A549 (cell line): ENCODE measurements at regions not wholly inside any gene's neighbourhood (a gene's known extent, or its start where the extent isn't known, plus 50 kb on each side); places are given as distances from the start of the nearest gene placed in this dataset.

Source experiments
- ATAC-seq, 2 experiments: fragments of 200-7000 bp in 1 of 2; fragments of >200 bp in 1 of 2; cut with Nextera tagmentation in 1 of 2; cut with Tn5 transposase in 1 of 2; 3 replicates each; pipeline versions ENCODE4 v1.8.0 to v1.9.1; 2018 to 2020; ENCODE audit warnings: mild to moderate bottlenecking in 1 of 2, moderate library complexity in 1 of 2
- CTCF ChIA-PET: fragments of 300-600 bp; sonication (Branson Sonifier 250); formaldehyde crosslinking; extraction: SDS; loops from one replicate; lab custom pipeline; 2021; ENCODE audit warnings: antibody characterized with exemption, inconsistent platforms; lab: Yijun Ruan, JAX
- POLR2A ChIA-PET: fragments of 350-600 bp; formaldehyde crosslinking; extraction: SDS; loops from one replicate; lab custom pipeline; 2021; ENCODE audit warnings: antibody characterized with exemption, inconsistent platforms; lab: Yijun Ruan, JAX
- DNase-seq, 2 experiments: peaks; one replicate each; pipeline versions ENCODE4 v3.0.0 to v3.0.0-alpha.2; 2011 to 2016; ENCODE audit warnings: low read depth in 1 of 2, low spot score in 1 of 2
- FAIRE-seq: peaks from 2 replicates; lab custom pipeline; 2011; peaks lifted over from hg19 to GRCh38; lab: Jason Lieb, UNC
- H3K27ac ChIP-seq, 2 experiments: fragments of >200 bp; sonication (Bioruptor Twin); formaldehyde crosslinking; 3 replicates each; pipeline ENCODE4 v1.5.1; 2016 to 2017
- H3K4me1 ChIP-seq: fragments of >200 bp; sonication (Bioruptor Twin); formaldehyde crosslinking; 3 replicates; pipeline ENCODE4 v1.6.1; 2016
- H3K4me2 ChIP-seq: fragments of >200 bp; sonication (Bioruptor Twin); formaldehyde crosslinking; 3 replicates; pipeline ENCODE4 v1.6.1; 2016
- H3K4me3 ChIP-seq: fragments of >200 bp; sonication (Bioruptor Twin); formaldehyde crosslinking; 3 replicates; pipeline ENCODE4 v1.5.1; 2016
- H3K9me3 ChIP-seq: fragments of >200 bp; sonication (Bioruptor Twin); formaldehyde crosslinking; 3 replicates; pipeline ENCODE4 v1.6.1; 2016
- ATOH8 ChIP-seq: fragments of 250-450 bp; sonication (Bioruptor Pico); IDR thresholded peaks from 2 replicates; pipeline ENCODE4 v1.5.0; 2020; ENCODE audit warnings: low read depth, mild to moderate bottlenecking, moderate library complexity
- CEBPB ChIP-seq, 2 experiments: fragments of >200 bp in 1 of 2; sonication (Bioruptor Twin) in 1 of 2; formaldehyde crosslinking in 1 of 2; IDR thresholded peaks; 2 replicates each; pipeline ENCODE4 v1.6.1; 2012 to 2016
- CHD2 ChIP-seq: fragments of 150-350 bp; IDR thresholded peaks from 2 replicates; pipeline ENCODE4 v1.6.1; 2014; ENCODE audit warnings: low read length; ENCODE audit not compliant: partially characterized antibody
- CHD4 ChIP-seq: fragments of 200-600 bp; sonication (generic); IDR thresholded peaks from 2 replicates; pipeline ENCODE4 v1.6.1; 2016; ENCODE audit warnings: antibody characterized with exemption, mild to moderate bottlenecking, borderline replicate concordance
- ESRRA ChIP-seq: fragments of 150-350 bp; IDR thresholded peaks from 2 replicates; pipeline ENCODE4 v1.6.1; 2014; ENCODE audit warnings: mild to moderate bottlenecking, low read length, borderline replicate concordance
- HES2 ChIP-seq: fragments of >200 bp; sonication (Bioruptor Twin); formaldehyde crosslinking; IDR thresholded peaks from 2 replicates; pipeline ENCODE4 v1.6.1; 2016
- HOXB13 ChIP-seq: fragments of 250-450 bp; sonication (Bioruptor Pico); IDR thresholded peaks from 2 replicates; pipeline ENCODE4 v1.5.0; 2020; ENCODE audit warnings: low read depth, mild to moderate bottlenecking, moderate library complexity
- JUNB ChIP-seq: fragments of >200 bp; sonication (Bioruptor Twin); formaldehyde crosslinking; IDR thresholded peaks from 2 replicates; pipeline ENCODE4 v1.6.1; 2016
- KDM1A ChIP-seq: fragments of 200-600 bp; sonication (generic); IDR thresholded peaks from 2 replicates; pipeline ENCODE4 v1.6.1; 2016; ENCODE audit warnings: low read depth, mild to moderate bottlenecking
- KDM5A ChIP-seq: fragments of 200-600 bp; sonication (generic); IDR thresholded peaks from 2 replicates; pipeline ENCODE4 v1.6.1; 2016; ENCODE audit warnings: antibody characterized with exemption, mild to moderate bottlenecking
- MYC ChIP-seq: IDR thresholded peaks from 2 replicates; pipeline ENCODE4 v1.6.1; 2012; ENCODE audit warnings: mild to moderate bottlenecking, inconsistent platforms, low read length, improper control_type of control experiment, borderline replicate concordance
- RCOR1 ChIP-seq: fragments of 150-350 bp; IDR thresholded peaks from 2 replicates; pipeline ENCODE4 v1.6.1; 2014; ENCODE audit warnings: antibody characterized with exemption, low read length, low read depth
- SMC3 ChIP-seq: fragments of >200 bp; sonication (Bioruptor Twin); formaldehyde crosslinking; IDR thresholded peaks from 3 replicates; pipeline ENCODE4 v1.6.1; 2018; ENCODE audit warnings: inconsistent platforms
- ZFP36 ChIP-seq: fragments of 450-650 bp; IDR thresholded peaks from 2 replicates; pipeline ENCODE4 v1.6.1; 2014; ENCODE audit warnings: borderline replicate concordance; ENCODE audit not compliant: partially characterized antibody
- ZSCAN20 ChIP-seq: fragments of 250-450 bp; sonication (Bioruptor Pico); IDR thresholded peaks from 2 replicates; pipeline ENCODE4 v1.8.0; 2022; ENCODE audit warnings: mild to moderate bottlenecking, moderate library complexity
- WGBS: methylation state at CpG from one replicate; pipeline ENCODE4 v1.1.6; 2017; ENCODE audit errors: missing lambda C conversion rate; 5-methylcytosine and 5-hydroxymethylcytosine counted together
- TF ChIP-seq, protein P1 (sequence below): fragments of >200 bp; sonication (Bioruptor Twin); formaldehyde crosslinking; IDR thresholded peaks from 3 replicates; pipeline ENCODE4 v1.5.1; 2016

DNA sequence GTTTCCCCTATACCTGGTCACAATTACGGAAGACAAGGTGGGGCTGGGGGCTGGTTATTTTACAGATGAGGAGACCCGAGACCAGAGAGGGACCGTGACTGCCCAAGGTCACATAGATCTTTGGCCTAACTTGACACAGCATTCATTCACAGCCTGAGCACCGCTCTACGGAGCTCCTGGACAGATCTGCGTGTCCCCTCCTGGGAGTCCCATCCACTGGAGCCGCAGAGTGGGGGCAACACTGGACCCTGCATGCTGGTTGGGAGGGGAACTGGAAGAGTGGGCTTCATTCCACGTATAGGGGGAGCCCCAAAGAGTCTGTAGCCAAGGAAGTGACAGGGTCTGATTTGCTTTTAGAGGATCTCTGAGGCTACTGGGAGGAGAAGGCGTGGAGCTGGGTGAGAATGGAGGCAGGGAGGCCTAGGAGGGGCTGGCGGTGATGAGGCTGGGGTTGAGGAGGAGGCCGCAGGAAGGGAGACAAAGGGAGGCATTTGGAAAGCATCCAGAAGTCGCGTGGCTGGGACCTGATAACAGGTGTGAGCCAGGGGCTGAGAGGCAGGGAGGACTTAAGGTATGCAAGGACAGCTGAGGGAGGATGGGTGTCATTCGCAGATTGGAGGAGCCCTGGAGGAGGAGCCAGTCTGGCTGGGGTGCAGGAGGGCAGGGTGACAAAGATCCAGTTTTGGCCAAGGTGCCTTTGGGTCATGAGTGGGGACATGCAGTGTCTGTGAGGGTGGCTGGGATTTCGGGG is 64.3 kb upstream of the IER5L start:
- 89% methylated on average over 15 of the region's 15 CpGs for WGBS
- FAIRE-seq (no peak), DNase-seq (no peak), ATAC-seq (no peak)
- no peaks in the 10 kb centered on the region for H3K9me3 ChIP-seq
- ChIA-PET POLR2A (no interaction called here), CTCF (interaction anchor here (1.4 kb wide), 1 partner anchor 8 kb away, joined by 3 read pairs; no protein-coding TSS in a partner anchor)
- H3K27ac ChIP-seq: peak overlapping the region in 1 of 2 experiments; percentile 41; a peak in 2 of 6 replicates
- H3K4me2 ChIP-seq: no peak overlapping the region
- TF ChIP-seq SMC3: no peak
- peaks cover 14% of the 10 kb centered on the region for H3K4me1 ChIP-seq
- H3K4me3 ChIP-seq: no peak overlapping the region

GRCh38 chr9:129241725-129242124 is 63.7 kb upstream of the IER5L start:
- FAIRE-seq (no peak), ATAC-seq (no peak), DNase-seq (no peak)
- Histone ChIP-seq H3K4me2 (no peak overlapping the region), H3K4me1 (peaks cover 20% of the 10 kb centered on the region), H3K9me3 (no peaks in the 10 kb centered on the region), H3K27ac (0 out of 6 replicates have a peak overlapping the region, but pooled peaks of 1 of the 2 experiments have one; percentile 15), H3K4me3 (no peak overlapping the region)
- CTCF ChIA-PET: interaction anchor here (1.4 kb wide), 1 partner anchor 9 kb away, joined by 3 read pairs; no protein-coding TSS in a partner anchor
- no peak for TF ChIP-seq ESRRA
- no peak for TF ChIP-seq CEBPB (IDR thresholded peaks at IDR 0.05)
- TF ChIP-seq JUNB: no peak
- TF ChIP-seq KDM1A: no peak
- no peak for TF ChIP-seq CHD4
- TF ChIP-seq CHD2: no peak
- TF ChIP-seq HOXB13: no peak
- TF ChIP-seq HES2: no peak
- TF ChIP-seq ATOH8: no peak
- TF ChIP-seq MYC: no peak
- TF ChIP-seq ZFP36: no peak
- POLR2A ChIA-PET: no interaction called here
- 100% methylated on average over 1 of the region's 2 CpGs for WGBS

DNA sequence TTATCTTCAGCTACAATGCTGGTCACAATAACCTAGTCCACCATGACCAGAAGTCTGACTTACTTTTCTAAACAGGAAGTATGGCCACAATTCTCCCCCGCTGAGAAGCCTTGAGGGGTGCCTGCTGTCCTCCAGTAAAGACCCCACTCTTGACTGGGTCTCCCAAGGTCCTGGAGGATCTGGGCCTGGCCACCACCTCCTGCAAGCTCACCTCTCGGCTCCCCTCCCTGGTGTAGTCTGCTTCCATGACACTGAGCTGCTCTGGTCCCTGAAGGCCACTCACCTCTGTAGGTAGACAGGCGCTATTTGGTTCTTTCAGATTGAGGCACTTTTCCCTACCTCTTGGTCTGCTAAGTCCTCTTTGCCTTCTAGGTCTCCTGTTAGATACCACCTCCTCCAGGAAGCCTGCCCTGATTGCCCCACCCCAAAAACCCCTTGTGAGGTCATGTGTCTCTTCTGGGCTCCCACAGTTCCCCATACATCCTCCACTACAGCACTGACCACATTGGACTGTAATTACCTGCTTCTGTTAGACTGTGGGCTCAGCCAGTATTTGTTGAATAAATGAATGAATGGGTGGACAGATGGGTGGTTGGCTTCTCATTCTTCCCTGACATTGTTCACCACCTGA is 62.6 kb upstream of the IER5L start:
- no peak for FAIRE-seq
- no peak for DNase-seq
- 85% methylated on average over 3 of the region's 3 CpGs for WGBS
- Histone ChIP-seq H3K27ac (peak overlapping the region in 1 of 2 experiments; percentile 47; a peak in 1 of 6 replicates), H3K4me2 (no peak overlapping the region)
- POLR2A ChIA-PET: interaction anchor here (1.0 kb wide), 1 partner anchor 62 kb away, joined by 3 read pairs; the partner anchor contains the start of gene IER5L
- no peak for TF ChIP-seq KDM5A
- TF ChIP-seq ZFP36: peak; percentile 96
- TF ChIP-seq ZSCAN20 (CRISPR knock-in tag): no peak
- TF ChIP-seq, protein P1, sequence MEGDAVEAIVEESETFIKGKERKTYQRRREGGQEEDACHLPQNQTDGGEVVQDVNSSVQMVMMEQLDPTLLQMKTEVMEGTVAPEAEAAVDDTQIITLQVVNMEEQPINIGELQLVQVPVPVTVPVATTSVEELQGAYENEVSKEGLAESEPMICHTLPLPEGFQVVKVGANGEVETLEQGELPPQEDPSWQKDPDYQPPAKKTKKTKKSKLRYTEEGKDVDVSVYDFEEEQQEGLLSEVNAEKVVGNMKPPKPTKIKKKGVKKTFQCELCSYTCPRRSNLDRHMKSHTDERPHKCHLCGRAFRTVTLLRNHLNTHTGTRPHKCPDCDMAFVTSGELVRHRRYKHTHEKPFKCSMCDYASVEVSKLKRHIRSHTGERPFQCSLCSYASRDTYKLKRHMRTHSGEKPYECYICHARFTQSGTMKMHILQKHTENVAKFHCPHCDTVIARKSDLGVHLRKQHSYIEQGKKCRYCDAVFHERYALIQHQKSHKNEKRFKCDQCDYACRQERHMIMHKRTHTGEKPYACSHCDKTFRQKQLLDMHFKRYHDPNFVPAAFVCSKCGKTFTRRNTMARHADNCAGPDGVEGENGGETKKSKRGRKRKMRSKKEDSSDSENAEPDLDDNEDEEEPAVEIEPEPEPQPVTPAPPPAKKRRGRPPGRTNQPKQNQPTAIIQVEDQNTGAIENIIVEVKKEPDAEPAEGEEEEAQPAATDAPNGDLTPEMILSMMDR: no peak
- TF ChIP-seq RCOR1: no peak
- TF ChIP-seq, all 56 proteins: peak for 1
- Histone ChIP-seq H3K9me3 (no peaks in the 10 kb centered on the region), H3K4me1 (peaks cover 23% of the 10 kb centered on the region), H3K4me3 (no peak overlapping the region)
- ATAC-seq: no peak
- CTCF ChIA-PET: interaction anchor here (0.5 to 1.4 kb wide), 4 partner anchors 10 to 207 kb away, joined by 3 read pairs; no protein-coding TSS in a partner anchor
